ACHN (cell line): ENCODE measurements at regions not wholly inside any gene's neighbourhood (a gene's known extent, or its start where the extent isn't known, plus 50 kb on each side); places are given as distances from the start of the nearest gene placed in this dataset.

ENCODE experiments used
- DNase-seq: peaks from one replicate; pipeline ENCODE4 v3.0.0-alpha.2; 2015
- in situ Hi-C: cut with HindIII; loops from 2 replicates; pipeline ENCODE4 v1.10.0; 2017; ENCODE audit warnings: low sequenced_read_pairs, low pct_ligation_motif_present, low pct_unique_long_range_greater_than_20kb

DNA sequence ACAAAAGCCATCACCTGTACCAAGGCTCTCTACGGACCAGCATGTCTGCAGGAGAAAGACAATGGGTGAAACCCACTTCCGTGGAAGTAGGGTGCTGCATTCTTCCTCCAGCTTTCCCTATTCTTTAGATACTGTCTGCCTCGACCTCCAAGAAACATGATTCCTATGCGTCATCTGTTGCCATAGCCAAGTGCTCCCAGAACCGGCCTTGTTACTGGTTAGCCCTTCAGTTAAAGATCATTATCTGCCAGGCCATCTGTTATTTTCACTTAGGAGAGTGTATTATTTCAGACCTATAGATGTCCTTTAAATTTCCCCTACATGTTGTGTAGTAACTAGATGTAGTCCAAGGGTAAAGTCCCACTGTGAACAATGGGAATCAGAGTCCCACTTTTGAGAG is 89.0 kb upstream of the KIAA1217 start:
- in situ Hi-C loops: no loop called here

GRCh38 chr10:24120646-24121045 is 88.3 kb upstream of the KIAA1217 start:
- in situ Hi-C loops: no loop called here
- DNase-seq: no peak

More for the DNA sequence above, 89.0 kb upstream of the KIAA1217 start:
- DNase-seq: no peak

DNA sequence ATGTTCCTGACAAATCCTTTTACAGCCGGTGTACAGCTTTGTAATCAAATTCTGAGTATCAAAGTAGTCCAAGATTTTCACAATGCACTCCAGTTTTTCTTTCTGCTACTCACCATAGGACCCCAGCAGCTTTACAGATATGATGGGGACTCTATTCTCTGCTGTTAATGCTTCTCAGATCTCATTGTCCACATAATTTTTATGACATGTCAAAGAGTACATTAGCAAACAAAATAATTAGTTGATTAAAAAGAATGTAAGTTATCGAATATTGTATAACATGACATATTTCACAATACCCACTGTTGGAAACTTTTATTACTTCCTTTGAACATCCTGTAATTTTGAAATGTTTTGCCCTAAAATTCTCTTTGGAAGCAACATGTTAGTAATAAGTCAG is 81.4 kb upstream of the KIAA1217 start:
- DNase-seq: no peak
- in situ Hi-C loops: no loop called here

DNA sequence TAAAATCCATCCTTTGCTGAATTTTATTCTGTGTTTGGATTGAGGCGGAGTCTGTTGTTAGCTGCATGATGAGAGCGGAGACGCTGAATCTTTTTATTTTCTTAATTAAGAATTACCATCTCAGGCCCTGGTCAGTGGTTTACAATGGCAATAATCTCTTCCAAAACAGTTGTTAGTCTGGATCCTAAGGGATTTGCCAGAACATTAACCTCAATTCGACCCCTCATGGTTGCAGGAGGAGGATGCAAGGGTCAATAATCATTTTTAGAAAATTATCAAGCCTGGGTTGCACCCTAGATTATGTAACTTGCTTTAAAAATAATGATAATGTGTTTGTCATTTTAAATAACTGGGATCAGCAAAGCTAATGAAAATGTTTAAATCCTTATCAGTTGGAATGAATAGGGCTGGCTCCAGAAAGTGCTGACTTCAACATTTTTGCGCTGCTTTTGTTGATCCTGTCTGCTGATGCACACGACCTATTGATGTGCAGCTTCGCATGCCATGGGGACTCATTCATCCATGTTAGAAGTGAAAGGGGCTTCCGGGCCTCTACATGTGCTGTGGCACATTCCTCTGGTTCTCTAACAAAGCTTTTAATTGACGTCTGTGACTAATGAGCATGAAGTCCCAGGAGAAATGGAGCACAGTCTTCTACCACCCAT is 80.7 kb upstream of the KIAA1217 start:
- in situ Hi-C loops: no loop called here
- no peak for DNase-seq

- in situ Hi-C loops: no loop called here
- no peak for DNase-seq
Measured at GRCh38 chr10:24132741-24133140, 76.2 kb upstream of the KIAA1217 start.

DNA sequence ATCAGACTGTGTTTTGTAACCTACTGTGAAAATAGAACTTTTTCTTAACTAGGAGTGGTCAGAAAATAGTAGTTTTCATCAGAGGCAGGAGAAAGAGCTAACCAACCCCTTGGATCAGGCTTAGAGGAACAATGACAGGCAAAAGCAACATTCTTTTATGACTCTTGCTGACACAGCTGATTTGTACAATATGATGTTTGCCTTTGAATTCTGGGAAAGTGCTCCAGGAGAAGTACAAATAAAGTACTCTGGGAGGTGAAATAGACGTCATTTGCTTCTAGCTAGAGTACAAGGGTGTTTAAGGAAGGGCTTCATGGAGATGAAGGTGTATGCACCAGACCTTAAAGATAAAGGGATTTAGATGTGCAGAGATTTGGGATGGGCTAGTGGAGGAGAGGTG is 75.1 kb upstream of the KIAA1217 start:
- DNase-seq: no peak
- in situ Hi-C loops: no loop called here

DNA sequence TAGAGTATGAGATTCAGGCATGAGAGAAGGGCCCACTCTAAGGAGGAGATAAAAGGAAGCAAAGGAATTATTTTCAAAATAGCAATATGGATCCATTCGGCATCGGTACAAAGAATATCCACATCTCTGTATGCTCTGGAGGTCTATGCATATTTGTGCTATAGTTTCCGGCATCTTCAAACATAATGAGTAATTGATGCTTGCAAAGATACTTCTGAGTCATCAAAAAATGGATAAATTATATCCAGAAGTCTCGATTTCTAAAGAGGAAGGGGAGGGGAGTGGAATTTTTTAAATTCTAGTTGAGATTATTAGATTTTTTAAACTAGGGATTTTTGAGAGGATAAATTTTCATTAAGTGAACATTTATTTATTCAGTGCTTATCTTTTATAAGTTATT is 72.9 kb upstream of the KIAA1217 start:
- DNase-seq: no peak
- in situ Hi-C loops: no loop called here

GRCh38 chr10:24147321-24147720 is 61.6 kb upstream of the KIAA1217 start:
- no peak for DNase-seq
- in situ Hi-C loops: no loop called here

- in situ Hi-C loops: no loop called here
- no peak for DNase-seq
Measured at GRCh38 chr10:24149640-24150039, 59.3 kb upstream of the KIAA1217 start.

DNA sequence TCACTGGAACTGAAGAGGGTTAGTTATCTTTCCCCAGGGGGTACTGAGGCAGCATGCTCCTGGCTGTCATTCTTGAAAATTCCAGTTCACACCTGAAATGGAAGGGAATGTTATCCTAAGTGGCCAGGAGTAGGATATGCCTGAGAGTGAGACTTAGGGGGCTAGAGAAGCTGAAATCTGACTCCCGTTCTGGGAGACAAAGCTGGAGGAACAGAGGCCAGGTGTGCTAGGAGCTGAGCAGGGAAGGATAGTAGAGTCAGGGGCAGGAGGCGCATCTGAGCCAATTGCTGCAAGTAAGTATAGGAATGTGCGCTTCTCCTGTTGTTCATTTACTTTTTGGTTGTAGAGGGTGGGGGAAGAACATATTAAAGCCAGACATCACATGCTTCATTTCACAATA is 58.1 kb upstream of the KIAA1217 start:
- in situ Hi-C loops: no loop called here
- DNase-seq: no peak

DNA sequence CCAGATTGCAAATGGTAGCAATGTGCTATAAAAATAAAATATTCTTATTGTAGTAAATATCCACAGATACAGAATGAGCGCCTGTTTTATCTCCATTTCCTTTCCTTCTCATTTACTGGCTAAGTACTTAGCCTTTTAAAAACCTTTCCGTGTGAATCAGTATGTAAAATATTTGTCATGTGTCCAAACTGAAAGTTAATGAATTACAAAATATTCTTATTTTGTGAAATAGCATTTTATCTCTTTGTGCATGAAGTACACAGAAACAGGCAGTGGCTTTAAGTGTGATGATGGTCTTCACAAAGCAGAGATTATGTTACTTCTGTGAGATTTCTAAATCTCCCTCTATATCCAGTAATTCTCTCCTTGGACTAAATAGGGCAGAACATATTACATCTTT is 56.7 kb upstream of the KIAA1217 start:
- no peak for DNase-seq
- in situ Hi-C loops: no loop called here

- in situ Hi-C loops: no loop called here
- no peak for DNase-seq
Measured at GRCh38 chr10:24153031-24153430, 55.9 kb upstream of the KIAA1217 start.

GRCh38 chr10:24153537-24153936 is 55.4 kb upstream of the KIAA1217 start:
- in situ Hi-C loops: no loop called here
- DNase-seq: no peak

GRCh38 chr10:24156686-24157085 is 52.3 kb upstream of the KIAA1217 start:
- no peak for DNase-seq
- in situ Hi-C loops: no loop called here

DNA sequence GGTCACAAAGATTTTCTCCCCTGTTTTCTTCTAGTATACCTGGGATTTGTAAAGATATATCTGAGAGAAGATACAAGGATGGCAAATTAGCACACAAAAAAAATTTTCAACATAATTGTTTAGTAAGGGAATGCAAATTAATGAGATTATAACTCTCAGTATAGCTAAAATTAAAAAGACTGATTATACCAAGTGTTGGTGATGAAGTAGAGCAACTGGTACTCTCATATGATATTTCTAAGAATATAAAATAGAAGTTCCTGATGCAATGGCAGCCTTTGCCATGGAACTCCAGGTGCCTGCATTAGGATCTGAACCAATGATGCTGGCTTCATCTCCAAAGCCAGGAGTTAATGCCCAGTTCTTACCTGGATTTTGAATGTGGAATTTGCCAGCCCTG is 51.4 kb upstream of the KIAA1217 start:
- in situ Hi-C loops: no loop called here
- DNase-seq: no peak
